22Rv1 (cell line): ENCODE measurements at regions not wholly inside any gene's neighbourhood (a gene's known extent, or its start where the extent isn't known, plus 50 kb on each side); places are given as distances from the start of the nearest gene placed in this dataset.

ENCODE experiments used
- H3K27ac ChIP-seq: fragments of 450-650 bp; 2 replicates; pipeline ENCODE4 v1.5.1; 2017
- CTCF ChIP-seq: fragments of 450-650 bp; IDR thresholded peaks from 2 replicates; pipeline ENCODE4 v1.5.1; 2017; ENCODE audit warnings: mild to moderate bottlenecking
- ZFX ChIP-seq: fragments of 450-650 bp; IDR thresholded peaks from 2 replicates; pipeline ENCODE4 v1.6.1; 2017; ENCODE audit warnings: antibody characterized with exemption, borderline replicate concordance

GRCh38 chr18:34651586-34652369 lies 58.3 kb upstream of the DTNA start:
- TF ChIP-seq ZFX (no peak), CTCF (no peak)
- no peak overlapping the region for H3K27ac ChIP-seq

GRCh38 chr18:34655131-34655530 lies 55.0 kb upstream of the DTNA start:
- H3K27ac ChIP-seq, result no peak overlapping the region
- TF ChIP-seq CTCF (no peak), ZFX (no peak)

GRCh38 chr18:34657860-34658500 lies 52.1 kb upstream of the DTNA start:
- TF ChIP-seq CTCF, result no peak
- TF ChIP-seq ZFX, result no peak
- no peak overlapping the region for H3K27ac ChIP-seq

GRCh38 chr18:34659579-34660517 lies 50.2 kb upstream of the DTNA start:
- TF ChIP-seq CTCF, result no peak
- no peak for TF ChIP-seq ZFX
- no peak overlapping the region for H3K27ac ChIP-seq
